ENCODE measurements at regions not wholly inside any gene's neighbourhood (a gene's known extent, or its start where the extent isn't known, plus 50 kb on each side); places are given as distances from the start of the nearest gene placed in this dataset.

- FAIRE-seq (no peak), DNase-seq (ENCODE audit: low read depth, low spot score) (no peak)
- no peak overlapping the region for H2AFZ ChIP-seq (ENCODE audit: low read depth, low read length)
- H3K9me3 ChIP-seq (replicated peaks; ENCODE audit: control insufficient read depth, insufficient read depth, low read length), result no peaks in the 10 kb centered on the region
- CTCF ChIA-PET, result interaction anchor here (1.4 kb wide), 1 partner anchor 22 kb away, joined by 6 read pairs; no protein-coding TSS in a partner anchor
- TF ChIP-seq POLR2AphosphoS5 (IDR thresholded peaks at IDR 0.05; ENCODE audit: insufficient read depth, low read depth, low read length), result no peak
- TF ChIP-seq FOS (IDR thresholded peaks at IDR 0.05; ENCODE audit: borderline replicate concordance, insufficient read depth, low read length), result no peak
- no peak for TF ChIP-seq POLR2A (IDR thresholded peaks at IDR 0.05; ENCODE audit: low read depth, low read length)
- no peak for TF ChIP-seq MAX (IDR thresholded peaks at IDR 0.05; ENCODE audit: insufficient read depth, insufficient read length)
- TF ChIP-seq CTCF (IDR thresholded peaks at IDR 0.05; ENCODE audit: extremely low read depth in 1 of 2, insufficient read depth in 1 of 2, low read depth in 1 of 2, low read length in 2 of 2), result no peak
- TF ChIP-seq MYC (IDR thresholded peaks at IDR 0.05; ENCODE audit: low read depth, low read length), result no peak
- no peak for TF ChIP-seq JUN (IDR thresholded peaks at IDR 0.05; ENCODE audit: borderline replicate concordance, insufficient read depth, insufficient read length, low read depth)
- TF ChIP-seq EZH2 (IDR thresholded peaks at IDR 0.05; ENCODE audit: borderline replicate concordance, low read depth, low read length, severe bottlenecking), result no peak
- no peak for TF ChIP-seq GATA2 (IDR thresholded peaks at IDR 0.05; ENCODE audit: insufficient read depth, insufficient read length, low read depth, low read length)
- H3K27ac ChIP-seq (ENCODE audit: insufficient read depth, low read depth, low read length), result no peak overlapping the region
- intact Hi-C loops (cut with micrococcal nuclease), result no loop called here
- peaks cover 2 to 7% of the 10 kb centered on the region in 2 experiments for H3K27me3 ChIP-seq (ENCODE audit: control insufficient read depth in 2 of 2, insufficient read depth in 2 of 2, low read length in 2 of 2)
- H3K79me2 ChIP-seq (ENCODE audit: control insufficient read depth, insufficient read depth, low read length), result no peaks in the 10 kb centered on the region
- no peak overlapping the region for H3K9ac ChIP-seq (replicated peaks; ENCODE audit: extremely low read depth, insufficient read depth, low read length)
- H3K4me3 ChIP-seq (replicated peaks in 1 of 3; ENCODE audit: insufficient read depth in 1 of 3, low read depth in 1 of 3, low read length in 3 of 3), result no peak overlapping the region
- no peaks in the 10 kb centered on the region for H3K36me3 ChIP-seq (ENCODE audit: control insufficient read depth in 2 of 2, extremely low read depth in 1 of 2, insufficient read depth in 2 of 2, low read length in 2 of 2)
- dilution Hi-C loops (cut with MboI; ENCODE audit: extremely low pct_ligation_motif_present, low sequenced_read_pairs), result no loop called here
- no peaks in the 10 kb centered on the region for H3K9me1 ChIP-seq (replicated peaks; ENCODE audit: control insufficient read depth, extremely low read depth, insufficient read depth, low read length)
- BruUV-seq (replicated peaks), result no TSS peak
- H3K4me2 ChIP-seq (ENCODE audit: insufficient read depth, low read length), result no peak overlapping the region
- H3K4me1 ChIP-seq (ENCODE audit: control insufficient read depth, extremely low read depth, insufficient read depth, low read length), result peaks cover 8% of the 10 kb centered on the region
- no peaks in the 10 kb centered on the region for H4K20me1 ChIP-seq (replicated peaks; ENCODE audit: control insufficient read depth, extremely low read depth, insufficient read depth, low read length)
- POLR2A ChIA-PET, result no interaction called here
Measured at GRCh38 chr17:55663400-55663799, 59.3 kb downstream of the TMEM100 start.
